Gastroesophageal sphincter (tissue), 3 donors: ENCODE measurements at regions not wholly inside any gene's neighbourhood (a gene's known extent, or its start where the extent isn't known, plus 50 kb on each side); places are given as distances from the start of the nearest gene placed in this dataset.

Experiments
- CTCF ChIP-seq, 4 experiments: fragments of 200-600 bp in 2 of 4; fragments of 450-650 bp in 2 of 4; sonication (generic) in 1 of 4; IDR thresholded peaks; one replicate each; pipeline ENCODE4 v1.5.1; 2017 to 2019; ENCODE audit warnings: antibody characterized with exemption in 4 of 4, mild to moderate bottlenecking in 2 of 4, moderate library complexity in 2 of 4
- POLR2AphosphoS5 ChIP-seq: sonication (generic); formaldehyde crosslinking; IDR thresholded peaks from one replicate; pipeline ENCODE4 v1.6.1; 2017; ENCODE audit warnings: antibody characterized with exemption

GRCh38 chr18:55014095-55014494 lies 54.8 kb upstream of the CCDC68 start:
- TF ChIP-seq POLR2AphosphoS5 (no peak), CTCF (IDR thresholded peaks at IDR 0.05) (no peak)
